ENCODE measurements at regions not wholly inside any gene's neighbourhood (a gene's known extent, or its start where the extent isn't known, plus 50 kb on each side); places are given as distances from the start of the nearest gene placed in this dataset.

DNA sequence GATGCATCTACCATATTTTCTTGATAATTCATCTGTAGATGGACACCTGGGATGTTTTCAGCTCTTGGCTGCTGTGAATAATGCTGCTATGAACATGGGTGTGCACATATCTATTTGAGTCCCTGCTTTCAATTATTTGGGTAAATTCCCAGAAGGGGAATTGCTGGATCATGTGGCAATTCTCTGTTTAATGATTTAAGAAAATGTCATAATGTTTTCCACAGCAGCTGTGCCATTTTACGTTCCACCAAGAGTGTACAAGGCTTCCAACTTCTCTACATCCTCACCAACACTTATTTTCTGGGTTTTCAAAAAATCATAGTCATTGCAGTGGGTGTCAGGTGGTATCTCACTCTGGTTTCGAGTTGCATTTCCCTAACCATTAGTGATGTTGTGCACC, 64.4 kb downstream of the NSMCE3 start:
- in situ Hi-C loops (cut with HindIII; ENCODE audit: low pct_unique_long_range_greater_than_20kb, low sequenced_read_pairs), result no loop called here
- no TSS peak for BruUV-seq (replicated peaks)
- Histone ChIP-seq H3K27me3 (ENCODE audit: control insufficient read depth, insufficient read depth, low read length) (no peaks in the 10 kb centered on the region; the same call in 1 of the 2 replicates), H3K9me3 (ENCODE audit: control insufficient read depth, insufficient read depth, low read depth, low read length) (no peaks in the 10 kb centered on the region), H3K36me3 (ENCODE audit: control insufficient read depth, insufficient read depth, low read length) (no peaks in the 10 kb centered on the region), H3K4me3 (ENCODE audit: low read depth in 2 of 2, low read length in 2 of 2) (no peak overlapping the region), H3K27ac (ENCODE audit: low read length) (no peak overlapping the region), H3K4me1 (ENCODE audit: control insufficient read depth, insufficient read depth, low read length) (no peaks in the 10 kb centered on the region)
- TF ChIP-seq TCF7L2 (IDR thresholded peaks at IDR 0.05; ENCODE audit: low read depth, low read length), result no peak
- TF ChIP-seq, protein P1, sequence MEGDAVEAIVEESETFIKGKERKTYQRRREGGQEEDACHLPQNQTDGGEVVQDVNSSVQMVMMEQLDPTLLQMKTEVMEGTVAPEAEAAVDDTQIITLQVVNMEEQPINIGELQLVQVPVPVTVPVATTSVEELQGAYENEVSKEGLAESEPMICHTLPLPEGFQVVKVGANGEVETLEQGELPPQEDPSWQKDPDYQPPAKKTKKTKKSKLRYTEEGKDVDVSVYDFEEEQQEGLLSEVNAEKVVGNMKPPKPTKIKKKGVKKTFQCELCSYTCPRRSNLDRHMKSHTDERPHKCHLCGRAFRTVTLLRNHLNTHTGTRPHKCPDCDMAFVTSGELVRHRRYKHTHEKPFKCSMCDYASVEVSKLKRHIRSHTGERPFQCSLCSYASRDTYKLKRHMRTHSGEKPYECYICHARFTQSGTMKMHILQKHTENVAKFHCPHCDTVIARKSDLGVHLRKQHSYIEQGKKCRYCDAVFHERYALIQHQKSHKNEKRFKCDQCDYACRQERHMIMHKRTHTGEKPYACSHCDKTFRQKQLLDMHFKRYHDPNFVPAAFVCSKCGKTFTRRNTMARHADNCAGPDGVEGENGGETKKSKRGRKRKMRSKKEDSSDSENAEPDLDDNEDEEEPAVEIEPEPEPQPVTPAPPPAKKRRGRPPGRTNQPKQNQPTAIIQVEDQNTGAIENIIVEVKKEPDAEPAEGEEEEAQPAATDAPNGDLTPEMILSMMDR (IDR thresholded peaks at IDR 0.05), result no peak
- TF ChIP-seq SIN3A (IDR thresholded peaks at IDR 0.05; ENCODE audit: borderline replicate concordance, insufficient read depth, low read depth, low read length), result no peak
- TF ChIP-seq POLR2AphosphoS5 (IDR thresholded peaks at IDR 0.05; ENCODE audit: low read depth, low read length), result no peak
- TF ChIP-seq, protein P2, sequence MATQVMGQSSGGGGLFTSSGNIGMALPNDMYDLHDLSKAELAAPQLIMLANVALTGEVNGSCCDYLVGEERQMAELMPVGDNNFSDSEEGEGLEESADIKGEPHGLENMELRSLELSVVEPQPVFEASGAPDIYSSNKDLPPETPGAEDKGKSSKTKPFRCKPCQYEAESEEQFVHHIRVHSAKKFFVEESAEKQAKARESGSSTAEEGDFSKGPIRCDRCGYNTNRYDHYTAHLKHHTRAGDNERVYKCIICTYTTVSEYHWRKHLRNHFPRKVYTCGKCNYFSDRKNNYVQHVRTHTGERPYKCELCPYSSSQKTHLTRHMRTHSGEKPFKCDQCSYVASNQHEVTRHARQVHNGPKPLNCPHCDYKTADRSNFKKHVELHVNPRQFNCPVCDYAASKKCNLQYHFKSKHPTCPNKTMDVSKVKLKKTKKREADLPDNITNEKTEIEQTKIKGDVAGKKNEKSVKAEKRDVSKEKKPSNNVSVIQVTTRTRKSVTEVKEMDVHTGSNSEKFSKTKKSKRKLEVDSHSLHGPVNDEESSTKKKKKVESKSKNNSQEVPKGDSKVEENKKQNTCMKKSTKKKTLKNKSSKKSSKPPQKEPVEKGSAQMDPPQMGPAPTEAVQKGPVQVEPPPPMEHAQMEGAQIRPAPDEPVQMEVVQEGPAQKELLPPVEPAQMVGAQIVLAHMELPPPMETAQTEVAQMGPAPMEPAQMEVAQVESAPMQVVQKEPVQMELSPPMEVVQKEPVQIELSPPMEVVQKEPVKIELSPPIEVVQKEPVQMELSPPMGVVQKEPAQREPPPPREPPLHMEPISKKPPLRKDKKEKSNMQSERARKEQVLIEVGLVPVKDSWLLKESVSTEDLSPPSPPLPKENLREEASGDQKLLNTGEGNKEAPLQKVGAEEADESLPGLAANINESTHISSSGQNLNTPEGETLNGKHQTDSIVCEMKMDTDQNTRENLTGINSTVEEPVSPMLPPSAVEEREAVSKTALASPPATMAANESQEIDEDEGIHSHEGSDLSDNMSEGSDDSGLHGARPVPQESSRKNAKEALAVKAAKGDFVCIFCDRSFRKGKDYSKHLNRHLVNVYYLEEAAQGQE (IDR thresholded peaks at IDR 0.05; ENCODE audit: insufficient read depth in 1 of 2, low read depth in 2 of 2, low read length in 1 of 2), result no peak
- intact Hi-C loops (cut with micrococcal nuclease; ENCODE audit: unreplicated experiment), result no loop called here
- ATAC-seq (no peak), DNase-seq (ENCODE audit: low read depth, low spot score) (no peak)
- POLR2A ChIA-PET, result no interaction called here
- CTCF ChIA-PET, result no interaction called here

DNA sequence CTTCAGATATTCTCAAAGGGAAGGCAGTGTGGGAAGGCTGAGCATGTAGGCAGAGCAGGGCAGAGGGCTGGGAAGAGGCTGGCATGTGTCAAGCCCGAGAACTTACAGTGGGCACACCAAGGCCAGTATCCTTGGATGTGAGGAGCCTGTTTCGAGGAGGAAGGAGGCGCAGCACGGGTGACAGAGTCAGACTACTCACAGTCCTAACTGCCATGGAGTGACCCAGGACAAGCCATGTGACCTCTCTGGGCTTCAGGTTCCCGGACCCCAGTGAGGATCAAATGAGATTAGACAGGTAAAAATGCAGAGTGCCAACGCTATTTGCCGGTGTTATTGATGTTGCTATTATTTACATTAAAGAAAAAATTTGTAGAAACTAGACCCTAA, 65.3 kb downstream of the NSMCE3 start:
- BruUV-seq (replicated peaks), result no TSS peak
- Histone ChIP-seq H3K27me3 (ENCODE audit: control insufficient read depth, insufficient read depth, low read length) (no peaks in the 10 kb centered on the region; the same call in 1 of the 2 replicates), H3K27ac (ENCODE audit: low read length) (no peak overlapping the region), H3K4me3 (ENCODE audit: low read depth in 2 of 2, low read length in 2 of 2) (no peak overlapping the region), H3K36me3 (ENCODE audit: control insufficient read depth, insufficient read depth, low read length) (no peaks in the 10 kb centered on the region), H3K4me1 (ENCODE audit: control insufficient read depth, insufficient read depth, low read length) (no peaks in the 10 kb centered on the region), H3K9me3 (ENCODE audit: control insufficient read depth, insufficient read depth, low read depth, low read length) (no peaks in the 10 kb centered on the region)
- TF ChIP-seq, protein P2 (IDR thresholded peaks at IDR 0.05; ENCODE audit: insufficient read depth in 1 of 2, low read depth in 2 of 2, low read length in 1 of 2), result no peak
- no peak for TF ChIP-seq POLR2AphosphoS5 (IDR thresholded peaks at IDR 0.05; ENCODE audit: low read depth, low read length)
- TF ChIP-seq TCF7L2 (IDR thresholded peaks at IDR 0.05; ENCODE audit: low read depth, low read length), result no peak
- no peak for TF ChIP-seq SIN3A (IDR thresholded peaks at IDR 0.05; ENCODE audit: borderline replicate concordance, insufficient read depth, low read depth, low read length)
- TF ChIP-seq, protein P1 (IDR thresholded peaks at IDR 0.05), result no peak
- ATAC-seq (no peak), DNase-seq (ENCODE audit: low read depth, low spot score) (no peak)
- ChIA-PET CTCF (no interaction called here), POLR2A (no interaction called here)
- in situ Hi-C loops (cut with HindIII; ENCODE audit: low pct_unique_long_range_greater_than_20kb, low sequenced_read_pairs), result no loop called here
- intact Hi-C loops (cut with micrococcal nuclease; ENCODE audit: unreplicated experiment), result no loop called here

All from Panc1 (cell line).